ENCODE measurements at regions not wholly inside any gene's neighbourhood (a gene's known extent, or its start where the extent isn't known, plus 50 kb on each side); places are given as distances from the start of the nearest gene placed in this dataset.

GRCh38 chr20:53753880-53754459 lies 160.3 kb upstream of the ZNF217 start:
- Histone ChIP-seq H3K9ac (ENCODE audit: extremely low read depth, insufficient read length, low read length) (no peak overlapping the region), H4K20me1 (ENCODE audit: control insufficient read depth, insufficient read depth, insufficient read length) (no peaks in the 10 kb centered on the region), H4K5ac (ENCODE audit: insufficient read length, low read depth, low read length) (peak overlapping the region; percentile 10), H3K4me2 (ENCODE audit: insufficient read depth, insufficient read length, low read length) (peak overlapping the region; percentile 58), H3K56ac (ENCODE audit: insufficient read length, low read depth, low read length) (no peak overlapping the region), H2BK120ac (ENCODE audit: low read depth, low read length, poor library complexity, severe bottlenecking) (no peak overlapping the region), H3K23me2 (ENCODE audit: insufficient read length, low read depth, low read length, poor library complexity, severe bottlenecking) (no peaks in the 10 kb centered on the region), H3T11ph (ENCODE audit: low read length) (no peak overlapping the region), H3K79me1 (ENCODE audit: insufficient read depth, low read depth, low read length, poor library complexity, severe bottlenecking) (no peaks in the 10 kb centered on the region), H3K4ac (ENCODE audit: low read depth, low read length) (no peak overlapping the region), H3K18ac (ENCODE audit: insufficient read length, low read depth, low read length) (no peak overlapping the region), H3K9me3 (ENCODE audit: control insufficient read depth, low read depth, low read length) (no peaks in the 10 kb centered on the region), H3K14ac (ENCODE audit: insufficient read depth, low read length) (no peak overlapping the region), H3K27me3 (ENCODE audit: insufficient read depth, low read length) (no peaks in the 10 kb centered on the region), H3K4me1 (ENCODE audit: insufficient read depth, low read length) (peaks cover 18% of the 10 kb centered on the region; the same call in 1 of the 2 replicates), H3K79me2 (ENCODE audit: insufficient read depth, low read length) (no peaks in the 10 kb centered on the region), H2BK12ac (ENCODE audit: insufficient read length, low read depth, low read length) (no peak overlapping the region), H4K8ac (replicated peaks; ENCODE audit: insufficient read length, low read depth, low read length) (no peak overlapping the region), H2BK20ac (ENCODE audit: low read depth, low read length, poor library complexity, severe bottlenecking) (no peak overlapping the region), H3K23ac (ENCODE audit: insufficient read length, low read depth, low read length) (no peak overlapping the region), H2BK15ac (ENCODE audit: low read depth, low read length) (no peak overlapping the region), H2AFZ (ENCODE audit: low read length) (no peak overlapping the region), H2AK5ac (ENCODE audit: insufficient read length, low read length) (no peak overlapping the region), H2BK5ac (ENCODE audit: insufficient read length, low read length) (no peak overlapping the region), H3K27ac (ENCODE audit: insufficient read length, low read depth, low read length) (peak overlapping the region; percentile 93), H4K91ac (ENCODE audit: insufficient read length, low read depth, low read length) (no peak overlapping the region)
- TF ChIP-seq CTCF (conservative IDR thresholded peaks at IDR 0.05) = no peak
- peaks cover 57 to 59% of the 10 kb centered on the region in 2 experiments for H3K4me1 Mint-ChIP-seq
- H3K9me3 Mint-ChIP-seq = no peaks in the 10 kb centered on the region
- peak overlapping the region in 2 of 3 experiments; percentile 78 to 99; a peak in 6 of 7 replicates for H3K27ac Mint-ChIP-seq
- DNase-seq = no peak
- H3K4me3 Mint-ChIP-seq = no peak overlapping the region
- H3K27me3 Mint-ChIP-seq (ENCODE audit: low read depth) = no peaks in the 10 kb centered on the region
- H3K36me3 Mint-ChIP-seq (ENCODE audit: insufficient read depth in 1 of 3, low read depth in 3 of 3) = no peaks in the 10 kb centered on the region
- no CpG with 5 or more reads among the region's 2 CpGs for WGBS (ENCODE audit: extremely low coverage, insufficient read length, low lambda C conversion rate)
